GM12878 (cell line): ENCODE measurements at regions not wholly inside any gene's neighbourhood (a gene's known extent, or its start where the extent isn't known, plus 50 kb on each side); places are given as distances from the start of the nearest gene placed in this dataset.

Experiments used
- ASH2L ChIP-seq: fragments of 300-600, 200-600 bp; sonication (generic); IDR thresholded peaks from 2 replicates; pipeline ENCODE4 v1.6.1; 2017; ENCODE audit warnings: low read depth, mild to moderate bottlenecking, borderline replicate concordance
- CBX3 ChIP-seq: fragments of 200-600 bp; sonication (generic); IDR thresholded peaks from 2 replicates; pipeline ENCODE4 v1.6.1; 2016; ENCODE audit warnings: low read depth, borderline replicate concordance
- CREB1 ChIP-seq: IDR thresholded peaks from 2 replicates; pipeline ENCODE4 v1.6.1; 2012; ENCODE audit warnings: low read depth, mild to moderate bottlenecking, inconsistent platforms
- ESRRA ChIP-seq: IDR thresholded peaks from 2 replicates; pipeline ENCODE4 v1.6.1; 2012; ENCODE audit warnings: mild to moderate bottlenecking, low read length, improper control_type of control experiment
- FOS ChIP-seq: IDR thresholded peaks from 3 replicates; pipeline ENCODE4 v1.6.1; 2011; ENCODE audit warnings: borderline replicate concordance; ENCODE audit not compliant: insufficient read length; ENCODE audit errors: extremely low read depth
- HDAC6 ChIP-seq: fragments of 200-600 bp; sonication (generic); IDR thresholded peaks from one replicate; pipeline ENCODE4 v1.8.0; 2017; ENCODE audit warnings: antibody characterized with exemption; ENCODE audit not compliant: unreplicated experiment
- KDM1A ChIP-seq: fragments of 200-600 bp; sonication (generic); IDR thresholded peaks from 2 replicates; pipeline ENCODE4 v1.6.1; 2016; ENCODE audit warnings: borderline replicate concordance
- MEF2A ChIP-seq: IDR thresholded peaks from 2 replicates; pipeline ENCODE4 v1.6.1; 2011; ENCODE audit warnings: low read depth, mild to moderate bottlenecking, low read length, moderate library complexity; ENCODE audit not compliant: insufficient read depth
- MXI1 ChIP-seq: fragments of 150-350 bp; IDR thresholded peaks from 2 replicates; pipeline ENCODE4 v1.6.1; 2011; ENCODE audit warnings: low read depth, mild to moderate bottlenecking, inconsistent platforms, low read length, improper control_type of control experiment
- NBN ChIP-seq: fragments of 450-650 bp; IDR thresholded peaks from 2 replicates; pipeline ENCODE4 v1.6.1; 2016
- POLR2AphosphoS5 ChIP-seq: IDR thresholded peaks from 2 replicates; pipeline ENCODE4 v1.6.1; 2011; ENCODE audit warnings: mild to moderate bottlenecking, low read length, inconsistent platforms
- RAD21 ChIP-seq: IDR thresholded peaks from 2 replicates; pipeline ENCODE4 v1.6.1; 2011; ENCODE audit warnings: mild to moderate bottlenecking, low read depth, low read length, moderate library complexity; ENCODE audit not compliant: insufficient read depth
- RBBP5 ChIP-seq: fragments of 200-600 bp; sonication (generic); conservative IDR thresholded peaks from 2 replicates; pipeline ENCODE4 v1.6.1; 2016
- SMARCA5 ChIP-seq: fragments of 450-650 bp; IDR thresholded peaks from 2 replicates; pipeline ENCODE4 v1.6.1; 2017; ENCODE audit warnings: mild to moderate bottlenecking
- SMC3 ChIP-seq: IDR thresholded peaks from 2 replicates; pipeline ENCODE4 v1.6.1; 2011; ENCODE audit warnings: low read length, improper control_type of control experiment, borderline replicate concordance
- SPI1 ChIP-seq: IDR thresholded peaks from 2 replicates; pipeline ENCODE4 v1.6.1; 2011; ENCODE audit warnings: low read depth, mild to moderate bottlenecking, low read length, moderate library complexity, borderline replicate concordance; ENCODE audit not compliant: insufficient read depth
- TBL1XR1 ChIP-seq: IDR thresholded peaks from 2 replicates; pipeline ENCODE4 v1.6.1; 2012; ENCODE audit warnings: low read depth, low read length, improper control_type of control experiment
- TCF7 ChIP-seq: IDR thresholded peaks from 2 replicates; pipeline ENCODE4 v1.6.1; 2014; ENCODE audit warnings: antibody characterized with exemption, borderline replicate concordance
- ZBED1 ChIP-seq: IDR thresholded peaks from 2 replicates; pipeline ENCODE4 v1.6.1; 2016; ENCODE audit warnings: borderline replicate concordance
- ZNF217 ChIP-seq: fragments of 450-650 bp; IDR thresholded peaks from 2 replicates; pipeline ENCODE4 v1.6.1; 2017; ENCODE audit warnings: antibody characterized with exemption, mild to moderate bottlenecking
- TF ChIP-seq, protein P1 (sequence below): fragments of 450-650 bp; conservative IDR thresholded peaks from 2 replicates; pipeline ENCODE4 v1.6.1; 2017; ENCODE audit warnings: mild to moderate bottlenecking, moderate library complexity
- TF ChIP-seq, protein P2 (sequence below): IDR thresholded peaks from 2 replicates; pipeline ENCODE4 v1.6.1; 2011; ENCODE audit warnings: borderline replicate concordance, low read depth, mild to moderate bottlenecking, moderate library complexity, low read length; ENCODE audit not compliant: insufficient read depth, poor library complexity, severe bottlenecking
- TF ChIP-seq, protein P3 (sequence below): fragments of 450-650 bp; IDR thresholded peaks from 2 replicates; pipeline ENCODE4 v1.6.1; 2018; ENCODE audit warnings: mild to moderate bottlenecking, low read depth, moderate library complexity; ENCODE audit not compliant: partially characterized antibody
- TF ChIP-seq, protein P4 (sequence below): fragments of 450-650 bp; IDR thresholded peaks from 2 replicates; pipeline ENCODE4 v1.6.1; 2017; ENCODE audit warnings: antibody characterized with exemption, mild to moderate bottlenecking, moderate library complexity

DNA sequence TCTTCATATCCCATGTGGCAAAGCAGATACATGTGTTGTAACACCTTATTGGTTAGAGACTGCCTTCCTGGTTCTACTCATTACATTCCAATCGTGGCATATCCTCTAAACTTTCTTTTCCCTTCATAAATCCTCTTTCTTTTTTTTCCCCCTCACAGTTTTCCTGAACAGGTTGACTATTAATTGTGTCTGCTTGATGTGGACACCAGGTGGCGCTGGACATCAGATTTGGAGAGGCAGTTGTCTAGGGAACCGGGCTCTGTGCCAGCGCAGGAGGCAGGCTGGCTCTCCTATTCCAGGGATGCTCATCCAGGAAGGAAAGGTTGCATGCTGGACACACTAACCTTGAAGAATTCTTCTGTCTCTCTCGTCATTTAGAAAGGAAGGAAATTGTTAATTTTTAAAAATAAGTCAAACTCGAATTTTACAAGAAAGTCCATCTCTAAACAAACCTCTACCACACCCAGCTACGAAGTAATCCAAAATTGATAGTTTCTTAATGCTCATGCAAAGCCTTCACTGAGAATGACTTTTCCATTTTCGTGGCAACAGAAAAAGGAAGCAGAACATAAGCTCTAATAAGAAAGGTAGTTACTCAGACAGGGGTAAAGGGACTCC lies 59.4 kb upstream of the ASB17 start (continued):
- TF ChIP-seq, protein P1, sequence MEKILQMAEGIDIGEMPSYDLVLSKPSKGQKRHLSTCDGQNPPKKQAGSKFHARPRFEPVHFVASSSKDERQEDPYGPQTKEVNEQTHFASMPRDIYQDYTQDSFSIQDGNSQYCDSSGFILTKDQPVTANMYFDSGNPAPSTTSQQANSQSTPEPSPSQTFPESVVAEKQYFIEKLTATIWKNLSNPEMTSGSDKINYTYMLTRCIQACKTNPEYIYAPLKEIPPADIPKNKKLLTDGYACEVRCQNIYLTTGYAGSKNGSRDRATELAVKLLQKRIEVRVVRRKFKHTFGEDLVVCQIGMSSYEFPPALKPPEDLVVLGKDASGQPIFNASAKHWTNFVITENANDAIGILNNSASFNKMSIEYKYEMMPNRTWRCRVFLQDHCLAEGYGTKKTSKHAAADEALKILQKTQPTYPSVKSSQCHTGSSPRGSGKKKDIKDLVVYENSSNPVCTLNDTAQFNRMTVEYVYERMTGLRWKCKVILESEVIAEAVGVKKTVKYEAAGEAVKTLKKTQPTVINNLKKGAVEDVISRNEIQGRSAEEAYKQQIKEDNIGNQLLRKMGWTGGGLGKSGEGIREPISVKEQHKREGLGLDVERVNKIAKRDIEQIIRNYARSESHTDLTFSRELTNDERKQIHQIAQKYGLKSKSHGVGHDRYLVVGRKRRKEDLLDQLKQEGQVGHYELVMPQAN: no peak
- TF ChIP-seq MEF2A (no peak), ASH2L (no peak), SPI1 (no peak), CREB1 (no peak), ZBED1 (no peak), MXI1 (peak; percentile 38; the same call in 1 of the 2 replicates), SMARCA5 (no peak), TCF7 (no peak), RAD21 (peak; percentile 72), CBX3 (no peak), TBL1XR1 (no peak), ZNF217 (no peak), ESRRA (no peak), RBBP5 (no peak), POLR2AphosphoS5 (peak; percentile 41; the same call in 1 of the 2 replicates), NBN (no peak), KDM1A (no peak), FOS (no peak), SMC3 (peak; percentile 59), HDAC6 (no peak)
- TF ChIP-seq, protein P2, sequence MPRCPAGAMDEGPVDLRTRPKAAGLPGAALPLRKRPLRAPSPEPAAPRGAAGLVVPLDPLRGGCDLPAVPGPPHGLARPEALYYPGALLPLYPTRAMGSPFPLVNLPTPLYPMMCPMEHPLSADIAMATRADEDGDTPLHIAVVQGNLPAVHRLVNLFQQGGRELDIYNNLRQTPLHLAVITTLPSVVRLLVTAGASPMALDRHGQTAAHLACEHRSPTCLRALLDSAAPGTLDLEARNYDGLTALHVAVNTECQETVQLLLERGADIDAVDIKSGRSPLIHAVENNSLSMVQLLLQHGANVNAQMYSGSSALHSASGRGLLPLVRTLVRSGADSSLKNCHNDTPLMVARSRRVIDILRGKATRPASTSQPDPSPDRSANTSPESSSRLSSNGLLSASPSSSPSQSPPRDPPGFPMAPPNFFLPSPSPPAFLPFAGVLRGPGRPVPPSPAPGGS: no peak
- TF ChIP-seq, protein P3, sequence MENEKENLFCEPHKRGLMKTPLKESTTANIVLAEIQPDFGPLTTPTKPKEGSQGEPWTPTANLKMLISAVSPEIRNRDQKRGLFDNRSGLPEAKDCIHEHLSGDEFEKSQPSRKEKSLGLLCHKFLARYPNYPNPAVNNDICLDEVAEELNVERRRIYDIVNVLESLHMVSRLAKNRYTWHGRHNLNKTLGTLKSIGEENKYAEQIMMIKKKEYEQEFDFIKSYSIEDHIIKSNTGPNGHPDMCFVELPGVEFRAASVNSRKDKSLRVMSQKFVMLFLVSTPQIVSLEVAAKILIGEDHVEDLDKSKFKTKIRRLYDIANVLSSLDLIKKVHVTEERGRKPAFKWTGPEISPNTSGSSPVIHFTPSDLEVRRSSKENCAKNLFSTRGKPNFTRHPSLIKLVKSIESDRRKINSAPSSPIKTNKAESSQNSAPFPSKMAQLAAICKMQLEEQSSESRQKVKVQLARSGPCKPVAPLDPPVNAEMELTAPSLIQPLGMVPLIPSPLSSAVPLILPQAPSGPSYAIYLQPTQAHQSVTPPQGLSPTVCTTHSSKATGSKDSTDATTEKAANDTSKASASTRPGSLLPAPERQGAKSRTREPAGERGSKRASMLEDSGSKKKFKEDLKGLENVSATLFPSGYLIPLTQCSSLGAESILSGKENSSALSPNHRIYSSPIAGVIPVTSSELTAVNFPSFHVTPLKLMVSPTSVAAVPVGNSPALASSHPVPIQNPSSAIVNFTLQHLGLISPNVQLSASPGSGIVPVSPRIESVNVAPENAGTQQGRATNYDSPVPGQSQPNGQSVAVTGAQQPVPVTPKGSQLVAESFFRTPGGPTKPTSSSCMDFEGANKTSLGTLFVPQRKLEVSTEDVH: no peak
- TF ChIP-seq, protein P4, sequence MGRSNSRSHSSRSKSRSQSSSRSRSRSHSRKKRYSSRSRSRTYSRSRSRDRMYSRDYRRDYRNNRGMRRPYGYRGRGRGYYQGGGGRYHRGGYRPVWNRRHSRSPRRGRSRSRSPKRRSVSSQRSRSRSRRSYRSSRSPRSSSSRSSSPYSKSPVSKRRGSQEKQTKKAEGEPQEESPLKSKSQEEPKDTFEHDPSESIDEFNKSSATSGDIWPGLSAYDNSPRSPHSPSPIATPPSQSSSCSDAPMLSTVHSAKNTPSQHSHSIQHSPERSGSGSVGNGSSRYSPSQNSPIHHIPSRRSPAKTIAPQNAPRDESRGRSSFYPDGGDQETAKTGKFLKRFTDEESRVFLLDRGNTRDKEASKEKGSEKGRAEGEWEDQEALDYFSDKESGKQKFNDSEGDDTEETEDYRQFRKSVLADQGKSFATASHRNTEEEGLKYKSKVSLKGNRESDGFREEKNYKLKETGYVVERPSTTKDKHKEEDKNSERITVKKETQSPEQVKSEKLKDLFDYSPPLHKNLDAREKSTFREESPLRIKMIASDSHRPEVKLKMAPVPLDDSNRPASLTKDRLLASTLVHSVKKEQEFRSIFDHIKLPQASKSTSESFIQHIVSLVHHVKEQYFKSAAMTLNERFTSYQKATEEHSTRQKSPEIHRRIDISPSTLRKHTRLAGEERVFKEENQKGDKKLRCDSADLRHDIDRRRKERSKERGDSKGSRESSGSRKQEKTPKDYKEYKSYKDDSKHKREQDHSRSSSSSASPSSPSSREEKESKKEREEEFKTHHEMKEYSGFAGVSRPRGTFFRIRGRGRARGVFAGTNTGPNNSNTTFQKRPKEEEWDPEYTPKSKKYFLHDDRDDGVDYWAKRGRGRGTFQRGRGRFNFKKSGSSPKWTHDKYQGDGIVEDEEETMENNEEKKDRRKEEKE: no peak
